HTR-8/SVneo (cell line): ENCODE measurements at regions not wholly inside any gene's neighbourhood (a gene's known extent, or its start where the extent isn't known, plus 50 kb on each side); places are given as distances from the start of the nearest gene placed in this dataset.
"Not testable (repeated sequence)": the region's sequence is repeated elsewhere in the genome, so short reads cannot be mapped to it uniquely, and the experiment has no call there.

Source experiments
- DNase-seq: peaks from one replicate; pipeline ENCODE4 v3.0.0; 2011; ENCODE audit warnings: low spot score, mixed read lengths; ENCODE audit not compliant: insufficient read length
- FAIRE-seq: peaks from 2 replicates; lab custom pipeline; 2011; peaks lifted over from hg19 to GRCh38; lab: Jason Lieb, UNC

DNA sequence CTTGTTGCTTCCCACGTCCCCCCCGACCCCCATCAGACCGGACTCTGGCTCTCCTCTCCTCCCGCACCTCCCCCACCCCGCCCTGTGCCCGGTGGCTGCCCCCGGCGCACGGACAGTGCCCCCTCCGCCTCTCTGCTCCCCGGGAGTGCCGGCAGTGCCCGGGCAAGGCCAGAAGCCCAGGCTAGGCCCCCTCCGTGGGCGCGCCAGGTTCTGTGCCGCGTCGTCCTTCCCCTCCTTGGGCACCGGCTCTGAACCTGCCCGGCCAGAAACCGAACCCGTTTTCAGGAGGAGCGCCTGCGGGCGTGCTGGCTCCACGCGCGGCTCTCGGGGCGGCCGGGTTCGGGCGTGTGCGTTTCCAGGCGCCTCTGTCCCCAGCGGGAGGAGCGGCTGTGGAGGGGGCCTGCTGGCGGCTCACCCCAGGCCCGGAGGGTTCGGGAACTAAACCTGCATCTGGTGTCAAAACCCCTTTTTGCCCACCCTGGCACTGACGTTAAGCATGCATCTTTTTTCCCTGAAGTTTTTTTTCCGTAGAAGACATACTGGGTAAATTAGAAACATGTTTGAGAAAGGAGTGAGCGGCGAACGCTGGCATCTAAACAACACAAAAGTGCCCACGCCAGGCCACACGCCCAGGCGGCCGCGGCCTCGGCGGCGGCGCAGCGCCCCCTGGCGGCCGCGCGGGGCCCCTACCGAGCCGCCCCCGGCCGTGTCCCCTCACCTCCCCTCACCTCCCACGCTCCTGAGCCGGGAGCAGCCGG is 123.9 kb upstream of the SLC1A4 start:
- FAIRE-seq = peak; percentile 31

GRCh38 chr2:64865831-64866345 is 123.3 kb upstream of the SLC1A4 start:
- no peak for DNase-seq
- FAIRE-seq = no peak

More for the DNA sequence above, 123.9 kb upstream of the SLC1A4 start:
- peak; percentile 82 for DNase-seq

DNA sequence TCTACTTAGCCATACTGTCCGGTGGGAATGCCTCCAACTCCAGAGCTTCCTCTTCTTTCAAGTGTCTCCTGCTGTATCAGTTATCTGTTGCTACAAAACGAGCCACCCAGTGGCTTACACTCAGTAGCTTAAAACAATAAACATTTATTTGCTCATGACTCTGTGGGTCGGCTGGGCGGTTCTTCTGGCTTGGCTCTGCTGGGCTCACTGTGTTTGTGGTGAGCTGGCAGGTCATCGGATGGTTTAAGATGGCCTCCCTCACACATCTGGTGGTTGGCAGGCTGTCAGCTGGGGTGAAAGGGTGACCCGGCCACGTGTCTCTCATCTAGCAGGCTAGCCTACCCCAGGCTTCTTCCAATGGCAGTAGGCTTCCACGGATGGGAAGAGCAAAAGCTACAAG is 122.4 kb upstream of the SLC1A4 start:
- FAIRE-seq (peak; percentile 13), DNase-seq (no peak)

DNA sequence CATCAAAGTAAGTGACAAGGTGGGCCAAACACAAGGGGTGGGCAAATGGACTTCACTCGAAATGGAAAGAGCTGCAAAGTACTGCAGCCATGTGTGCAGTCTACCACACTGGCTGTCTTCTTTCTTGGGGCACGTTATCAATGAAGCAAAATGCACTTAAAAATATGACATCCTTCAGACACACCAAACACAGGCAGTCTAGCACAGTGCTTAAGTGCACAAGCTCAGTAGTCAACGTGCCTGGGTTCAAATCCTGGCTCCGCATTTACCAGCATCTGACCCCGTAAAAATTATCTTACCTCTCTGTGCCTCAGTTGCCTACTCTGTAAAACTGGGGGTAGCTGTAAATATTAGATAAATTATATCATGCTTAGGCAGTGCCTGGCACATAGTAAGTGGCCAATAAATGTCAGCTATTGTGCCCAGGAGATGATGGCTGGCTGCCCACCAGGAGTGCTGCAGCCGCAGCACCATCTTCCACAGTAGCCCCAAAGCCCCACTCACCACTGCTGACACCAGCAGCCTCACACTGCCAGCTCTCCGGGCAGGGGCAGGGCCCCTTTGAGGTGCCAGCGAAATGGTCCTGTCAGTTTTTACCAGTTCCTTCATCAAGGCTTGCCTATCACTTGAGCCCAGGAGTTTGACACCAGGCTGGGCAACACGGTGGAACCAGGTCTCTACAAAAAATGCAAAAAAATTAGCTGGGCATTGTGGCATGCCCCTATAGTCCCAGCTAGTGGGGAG is 121.8 kb upstream of the SLC1A4 start:
- DNase-seq (no peak), FAIRE-seq (peak; percentile 72)

- no peak for FAIRE-seq
- no peak for DNase-seq
These were observed 120.1 kb upstream of the SLC1A4 start for GRCh38 chr2:64869126-64869525.

DNA sequence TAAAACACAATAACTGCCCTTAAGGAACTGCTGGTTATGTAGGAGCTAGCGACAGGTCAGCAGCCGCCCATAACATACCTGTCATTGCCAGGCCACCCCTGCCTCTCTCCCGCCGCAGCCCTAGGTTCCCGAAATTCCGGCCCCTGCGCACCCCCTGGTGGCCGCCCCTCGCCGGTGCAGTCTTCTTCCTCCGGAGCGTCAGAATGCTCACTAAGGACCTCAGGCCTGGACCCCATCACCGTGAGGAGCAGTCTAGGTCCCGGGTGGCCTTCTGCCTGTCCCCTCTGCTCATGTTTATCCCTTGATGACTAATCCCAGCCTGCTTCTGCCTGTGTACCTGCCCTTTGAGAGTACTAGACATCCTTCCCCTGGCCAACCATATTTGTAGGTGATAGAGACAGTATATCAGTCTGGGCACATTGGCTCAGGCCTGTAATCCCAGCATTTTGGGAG is 115.7 kb upstream of the SLC1A4 start:
- peak; percentile 73 for FAIRE-seq
- peak; percentile 72 for DNase-seq

DNA sequence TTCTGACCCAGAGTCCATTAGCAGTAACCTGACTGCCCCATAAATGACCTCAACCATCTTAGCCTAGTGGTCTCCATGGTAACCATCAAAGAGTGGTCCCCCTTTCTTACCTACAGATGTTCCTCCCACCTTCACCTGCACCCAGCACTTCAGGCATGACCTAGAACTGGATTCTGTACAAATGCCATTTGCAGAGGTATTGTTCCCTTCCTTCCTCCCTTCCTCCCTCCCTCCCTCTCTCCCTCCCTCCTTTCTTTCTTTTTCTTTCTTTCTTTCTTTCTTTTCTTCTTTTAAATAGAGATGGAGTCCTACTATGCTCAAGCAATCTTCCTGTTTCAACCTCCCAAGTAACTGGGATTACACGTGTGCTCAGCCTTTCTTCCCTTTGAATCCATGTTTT is 114.6 kb upstream of the SLC1A4 start:
- no peak for DNase-seq
- no peak for FAIRE-seq

DNA sequence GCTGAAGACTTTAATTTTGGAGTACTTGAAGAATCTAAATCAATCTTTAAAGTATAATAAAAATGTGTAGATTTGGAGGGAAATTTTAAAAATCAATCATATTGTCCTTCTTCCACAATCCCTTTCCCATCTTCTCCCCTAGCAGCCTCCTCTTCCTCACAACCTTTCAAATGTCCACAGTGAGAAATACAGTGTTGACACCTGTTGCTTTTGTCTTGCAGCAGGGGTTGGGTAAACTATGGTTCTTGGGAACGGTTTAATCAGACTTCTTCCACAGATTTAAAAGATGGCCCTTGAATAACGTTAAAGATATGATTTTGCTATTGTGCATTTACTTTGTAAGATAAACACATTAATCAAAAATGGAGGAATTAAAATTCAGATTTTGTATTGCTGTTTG is 113.8 kb upstream of the SLC1A4 start:
- no peak for FAIRE-seq
- no peak for DNase-seq

GRCh38 chr2:64876137-64876647 is 113.0 kb upstream of the SLC1A4 start:
- DNase-seq (peak; percentile 79), FAIRE-seq (peak; percentile 87)

DNA sequence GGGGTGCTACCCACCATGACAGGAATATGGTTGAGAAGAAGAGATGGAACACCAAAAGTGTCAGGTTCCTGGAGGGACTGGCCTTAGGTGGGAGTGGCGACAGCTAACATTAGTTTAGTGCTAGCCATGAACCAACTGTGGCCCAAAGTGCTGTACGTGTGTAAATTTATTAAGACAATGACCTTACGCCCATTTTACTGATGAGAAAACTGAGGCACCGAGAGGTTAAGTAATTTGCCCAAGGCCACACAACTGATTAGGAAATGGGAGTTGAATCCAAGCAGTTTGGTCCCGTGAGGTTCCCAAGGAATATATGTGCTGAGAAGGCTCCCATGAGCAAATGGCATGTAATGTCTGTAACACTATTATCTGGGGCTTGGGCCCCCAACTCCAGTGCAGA is 109.5 kb upstream of the SLC1A4 start:
- DNase-seq = no peak
- no peak for FAIRE-seq

DNA sequence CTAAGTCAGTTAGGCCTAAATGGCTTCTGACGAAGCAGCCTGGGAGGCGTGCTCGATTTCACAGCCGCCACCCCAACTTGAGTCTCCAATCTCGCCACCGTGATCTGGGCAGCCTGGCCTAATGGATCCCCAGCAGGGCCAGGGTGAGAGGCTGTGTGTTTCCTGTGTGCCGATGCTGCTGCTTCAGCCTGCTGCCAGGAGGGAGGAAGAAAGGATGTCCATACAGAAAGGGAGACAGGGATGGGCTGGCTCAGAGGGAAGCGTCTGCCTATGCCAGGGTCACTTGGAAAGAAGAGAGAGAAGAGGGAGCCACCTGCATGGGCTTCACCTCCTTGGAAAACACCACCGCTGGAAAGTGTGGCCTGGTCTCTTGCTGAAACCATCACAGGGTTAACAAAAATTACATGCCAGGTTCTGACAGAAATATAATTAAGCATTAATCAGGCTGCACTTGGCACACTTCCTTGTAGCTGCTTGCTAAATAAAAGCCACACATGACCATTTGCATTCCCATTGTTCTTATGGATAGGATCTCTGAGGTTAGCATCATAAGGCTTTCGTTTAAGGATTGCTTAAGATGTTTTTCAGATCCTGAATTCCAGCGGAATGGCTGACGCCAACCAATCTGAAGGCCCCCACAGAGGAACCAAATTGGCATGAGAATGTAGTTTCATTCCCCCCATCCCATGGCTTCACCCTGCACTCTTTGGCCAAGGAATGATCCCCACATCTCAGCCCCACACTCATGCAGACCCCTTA is 108.8 kb upstream of the SLC1A4 start:
- no peak for DNase-seq
- FAIRE-seq = no peak

DNA sequence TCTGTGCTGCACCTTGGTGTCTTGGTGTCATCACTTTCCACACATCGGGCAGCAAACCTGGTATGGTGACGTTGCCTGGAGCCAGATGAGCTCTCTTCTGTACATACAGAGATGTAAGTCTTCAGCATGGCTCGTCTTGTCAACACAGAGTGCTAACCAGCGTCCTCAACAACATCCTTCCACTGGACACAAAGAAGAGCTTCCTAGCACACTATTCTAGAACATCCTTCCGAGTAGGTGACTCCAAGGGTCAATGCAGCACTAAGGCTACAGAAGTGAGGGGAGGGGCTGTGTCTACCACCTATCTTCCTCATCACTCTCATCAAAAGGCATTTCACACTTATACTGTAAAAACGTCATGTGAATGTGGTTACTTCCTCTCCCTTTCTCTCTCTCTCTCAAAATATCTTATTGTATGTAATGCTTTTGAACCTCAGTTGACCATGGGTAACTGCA is 108.1 kb upstream of the SLC1A4 start:
- DNase-seq = no peak
- no peak for FAIRE-seq

GRCh38 chr2:64887565-64887964 is 101.6 kb upstream of the SLC1A4 start:
- DNase-seq = no peak
- no peak for FAIRE-seq

DNA sequence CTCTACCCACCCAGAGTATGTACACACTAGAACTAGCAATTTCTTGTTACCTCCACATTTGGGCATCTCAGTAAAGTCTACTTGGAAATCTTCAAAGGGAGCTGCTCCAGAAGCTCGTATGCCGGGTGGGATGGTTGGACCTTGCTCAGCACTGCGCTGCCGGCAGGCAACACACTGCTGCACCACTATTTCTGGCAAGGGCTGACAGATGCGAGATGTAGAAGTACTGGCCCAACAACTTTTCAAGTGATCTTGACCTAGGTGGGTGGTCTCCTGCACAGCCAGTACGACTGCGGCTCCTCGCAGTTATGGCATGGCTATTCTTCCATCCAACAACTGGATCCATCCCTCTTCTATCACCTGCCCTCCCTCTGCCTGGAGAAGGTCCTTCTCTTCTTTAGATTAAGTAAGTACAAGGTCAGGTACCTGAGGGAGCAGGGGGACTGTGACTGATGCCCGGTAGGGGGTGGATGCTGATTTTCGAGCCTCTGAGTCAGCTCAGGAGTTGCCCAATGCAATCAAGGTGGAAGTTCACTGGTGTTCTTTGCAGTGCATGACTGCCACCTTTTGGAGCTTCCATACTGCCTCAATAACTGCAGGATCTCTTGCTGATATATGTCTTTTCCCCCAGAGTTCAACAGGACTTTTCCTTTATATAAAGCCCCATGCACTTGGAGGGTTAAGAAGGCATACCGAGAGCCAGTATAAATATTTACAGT is 100.4 kb upstream of the SLC1A4 start:
- no peak for FAIRE-seq
- peak; percentile 72 for DNase-seq

- no peak for DNase-seq
- FAIRE-seq = no peak
These were observed 99.4 kb upstream of the SLC1A4 start for GRCh38 chr2:64889803-64890202.

DNA sequence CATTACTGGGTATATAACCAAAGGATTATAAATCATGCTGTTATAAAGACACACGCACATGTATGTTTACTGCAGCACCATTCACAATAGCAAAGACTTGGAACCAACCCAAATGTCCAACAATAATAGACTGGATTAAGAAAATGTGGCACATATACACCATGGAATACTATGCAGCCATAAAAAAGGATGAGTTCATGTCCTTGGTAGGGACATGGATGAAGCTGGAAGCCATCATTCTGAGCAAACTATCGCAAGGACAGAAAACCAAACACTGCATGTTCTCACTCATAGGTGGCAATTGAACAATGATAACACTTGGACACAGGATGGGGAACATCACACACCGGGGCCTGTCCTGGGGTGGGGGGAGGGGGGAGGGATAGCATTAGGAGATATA is 92.6 kb upstream of the SLC1A4 start:
- DNase-seq, FAIRE-seq: not testable (repeated sequence)

GRCh38 chr2:64899081-64899865 is 89.9 kb upstream of the SLC1A4 start:
- no peak for DNase-seq
- no peak for FAIRE-seq

DNA sequence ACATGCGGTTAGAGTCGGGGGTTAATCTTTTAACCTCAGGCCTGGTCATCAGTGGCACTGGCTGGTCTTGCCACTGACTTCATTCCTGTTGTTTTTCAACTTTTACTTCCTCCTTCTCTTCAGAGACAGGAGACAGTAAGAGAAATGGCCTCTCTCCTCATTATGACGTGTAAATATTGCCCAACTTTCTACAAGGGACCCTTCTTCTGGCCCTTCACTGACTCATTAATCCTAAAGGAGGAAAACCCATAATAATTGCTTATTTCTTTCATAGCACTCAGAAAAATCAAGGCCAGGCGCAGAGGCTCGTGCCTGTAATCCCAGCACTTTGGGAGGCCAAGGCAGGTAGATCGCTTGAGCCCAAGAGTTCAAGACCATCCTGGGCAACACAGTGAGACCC is 89.3 kb upstream of the SLC1A4 start:
- not testable (repeated sequence) for DNase-seq, FAIRE-seq
